ENCODE measurements at regions not wholly inside any gene's neighbourhood (a gene's known extent, or its start where the extent isn't known, plus 50 kb on each side); places are given as distances from the start of the nearest gene placed in this dataset.

GRCh38 chr1:29675481-29676263 lies 439.4 kb downstream of the PTPRU start:
- TF ChIP-seq PRDM4 (CRISPR knock-in tag; IDR thresholded peaks at IDR 0.05; ENCODE audit: borderline replicate concordance) (no peak), NFYB (CRISPR knock-in tag; IDR thresholded peaks at IDR 0.05) (no peak), GABPA (IDR thresholded peaks at IDR 0.05; ENCODE audit: low read depth, low read length) (no peak), GABPA (CRISPR knock-in tag; IDR thresholded peaks at IDR 0.05; ENCODE audit: low read depth) (no peak), POLR2A (IDR thresholded peaks at IDR 0.05; ENCODE audit: insufficient read depth in 1 of 2, low read depth in 2 of 2, low read length in 2 of 2) (no peak), TAF1 (CRISPR knock-in tag; IDR thresholded peaks at IDR 0.05) (no peak), KLF16 (CRISPR knock-in tag; IDR thresholded peaks at IDR 0.05) (no peak), POLR2AphosphoS5 (IDR thresholded peaks at IDR 0.05; ENCODE audit: low read depth, low read length) (no peak)
